GM13977 (cell line): ENCODE measurements at regions not wholly inside any gene's neighbourhood (a gene's known extent, or its start where the extent isn't known, plus 50 kb on each side); places are given as distances from the start of the nearest gene placed in this dataset.

ENCODE experiments used
- DNase-seq: peaks from one replicate; pipeline ENCODE4 v3.0.0; 2012; ENCODE audit warnings: low spot score
- in situ Hi-C: fragments of 300-500 bp; cut with MboI; formaldehyde crosslinking; loops from one replicate; pipeline ENCODE4 v1.12.0; 2022; ENCODE audit warnings: low sequenced_read_pairs, low pct_unique_long_range_greater_than_20kb, mixed read lengths, inconsistent platforms; ENCODE audit not compliant: unreplicated experiment
- TF ChIP-seq, protein P1 (sequence below): IDR thresholded peaks from 2 replicates; pipeline ENCODE4 v1.5.1; 2012; ENCODE audit warnings: mild to moderate bottlenecking, control low read depth; ENCODE audit not compliant: insufficient read depth; ENCODE audit errors: extremely low read depth, missing control alignments

- no peak for DNase-seq
- in situ Hi-C loops, result no loop called here
- TF ChIP-seq, protein P1, sequence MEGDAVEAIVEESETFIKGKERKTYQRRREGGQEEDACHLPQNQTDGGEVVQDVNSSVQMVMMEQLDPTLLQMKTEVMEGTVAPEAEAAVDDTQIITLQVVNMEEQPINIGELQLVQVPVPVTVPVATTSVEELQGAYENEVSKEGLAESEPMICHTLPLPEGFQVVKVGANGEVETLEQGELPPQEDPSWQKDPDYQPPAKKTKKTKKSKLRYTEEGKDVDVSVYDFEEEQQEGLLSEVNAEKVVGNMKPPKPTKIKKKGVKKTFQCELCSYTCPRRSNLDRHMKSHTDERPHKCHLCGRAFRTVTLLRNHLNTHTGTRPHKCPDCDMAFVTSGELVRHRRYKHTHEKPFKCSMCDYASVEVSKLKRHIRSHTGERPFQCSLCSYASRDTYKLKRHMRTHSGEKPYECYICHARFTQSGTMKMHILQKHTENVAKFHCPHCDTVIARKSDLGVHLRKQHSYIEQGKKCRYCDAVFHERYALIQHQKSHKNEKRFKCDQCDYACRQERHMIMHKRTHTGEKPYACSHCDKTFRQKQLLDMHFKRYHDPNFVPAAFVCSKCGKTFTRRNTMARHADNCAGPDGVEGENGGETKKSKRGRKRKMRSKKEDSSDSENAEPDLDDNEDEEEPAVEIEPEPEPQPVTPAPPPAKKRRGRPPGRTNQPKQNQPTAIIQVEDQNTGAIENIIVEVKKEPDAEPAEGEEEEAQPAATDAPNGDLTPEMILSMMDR, result no peak
Observed at GRCh38 chr3:14312375-14312774, 90.0 kb upstream of the SLC6A6 start.

GRCh38 chr3:14317057-14317553 is 85.3 kb upstream of the SLC6A6 start:
- TF ChIP-seq, protein P1, result no peak
- in situ Hi-C loops, result no loop called here
- DNase-seq, result no peak

- DNase-seq, result peak; percentile 32
- TF ChIP-seq, protein P1, result no peak
- in situ Hi-C loops, result no loop called here
Observed at GRCh38 chr3:14318646-14319045, 83.8 kb upstream of the SLC6A6 start.

DNA sequence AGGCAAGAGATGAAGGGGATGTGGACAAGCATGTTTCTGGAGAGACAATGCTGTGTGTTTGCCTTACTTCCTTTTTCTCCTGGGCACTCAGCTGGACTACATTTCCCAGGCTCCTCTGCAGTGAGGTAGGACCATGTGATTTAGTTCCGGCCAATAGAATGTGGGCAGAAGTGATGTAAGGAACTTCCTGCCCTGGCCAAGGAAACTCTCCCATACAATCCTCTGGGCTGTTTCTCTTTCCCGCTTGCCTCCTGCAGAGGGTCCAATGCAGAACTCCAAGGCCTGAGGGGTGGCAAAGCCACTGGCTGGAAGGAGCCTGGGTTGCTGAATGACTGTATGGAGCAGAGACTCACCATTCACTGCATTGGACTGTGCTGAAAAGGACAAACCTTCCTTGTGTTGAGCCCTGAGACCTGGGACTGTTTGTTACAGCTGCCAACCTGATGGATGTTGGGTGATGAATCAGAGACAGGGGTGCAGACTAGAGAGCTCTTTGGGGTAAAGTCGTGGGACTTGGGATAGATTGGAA is 82.7 kb upstream of the SLC6A6 start:
- in situ Hi-C loops, result no loop called here
- TF ChIP-seq, protein P1, result no peak
- DNase-seq, result peak; percentile 80

DNA sequence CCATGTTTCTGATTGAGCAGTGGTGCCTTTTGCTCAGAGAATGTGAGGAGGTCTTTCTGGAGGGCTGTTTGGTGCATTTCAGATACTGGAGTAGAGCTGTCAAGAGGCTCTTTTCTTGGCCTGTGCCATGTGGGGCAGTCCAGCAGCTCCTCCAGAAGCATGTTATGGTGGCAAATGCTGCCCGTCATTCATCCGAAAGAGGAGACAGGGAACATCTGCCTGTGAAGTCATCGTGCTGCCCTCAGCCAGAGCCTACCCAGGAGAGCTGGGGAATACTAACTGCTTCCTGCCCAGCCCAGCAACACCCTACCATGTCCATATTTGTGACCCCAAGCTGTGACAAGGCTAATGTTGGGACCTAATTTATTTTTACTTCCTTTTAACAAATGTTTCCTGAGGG is 82.2 kb upstream of the SLC6A6 start:
- in situ Hi-C loops, result no loop called here
- TF ChIP-seq, protein P1, result no peak
- DNase-seq, result no peak

- no peak for DNase-seq
Observed at GRCh38 chr3:14322001-14322400, 80.4 kb upstream of the SLC6A6 start.

More at GRCh38 chr3:14322001-14322400, 80.4 kb upstream of the SLC6A6 start:
- TF ChIP-seq, protein P1, result no peak
- in situ Hi-C loops, result no loop called here
